ENCODE measurements at regions not wholly inside any gene's neighbourhood (a gene's known extent, or its start where the extent isn't known, plus 50 kb on each side); places are given as distances from the start of the nearest gene placed in this dataset.

- no peak overlapping the region for H3K9ac ChIP-seq (ENCODE audit: low read length in 3 of 3)
These were observed 311.0 kb downstream of the THBS2 start for GRCh38 chr6:168942646-168943045.

DNA sequence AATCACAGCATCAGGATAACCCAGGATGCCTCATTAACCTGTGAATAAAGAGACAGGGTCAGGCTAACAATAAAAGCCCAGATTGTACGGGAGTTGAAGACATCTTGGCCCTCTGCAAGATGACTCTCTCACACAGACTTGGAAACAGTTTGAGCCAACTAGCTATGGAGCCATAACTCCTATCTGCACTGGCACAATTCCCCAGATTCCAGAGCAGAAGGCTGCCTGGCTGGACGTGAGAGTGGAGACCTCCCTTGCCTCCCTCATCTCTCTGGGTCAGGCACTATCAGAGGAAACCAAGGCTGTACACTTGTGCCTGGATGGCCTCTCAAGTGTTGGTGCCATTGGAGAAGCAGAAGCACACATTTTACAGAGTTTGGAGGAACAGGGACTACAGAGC is 312.6 kb downstream of the THBS2 start:
- Histone ChIP-seq H3K4me3 (ENCODE audit: low read length in 3 of 3) (no peak overlapping the region), H3K36me3 (ENCODE audit: control insufficient read depth in 2 of 3, insufficient read depth in 3 of 3, low read length in 3 of 3) (no peaks in the 10 kb centered on the region), H3K4me1 (ENCODE audit: control insufficient read depth in 2 of 3, insufficient read depth in 2 of 3, low read depth in 1 of 3, low read length in 3 of 3) (peaks cover 0 to 2% (median 0%) of the 10 kb centered on the region in 3 donors), H3K27ac (ENCODE audit: low read depth in 2 of 2, low read length in 2 of 2) (no peak overlapping the region), H3K27me3 (ENCODE audit: control insufficient read depth, insufficient read depth, low read length) (no peaks in the 10 kb centered on the region), H3K9me3 (ENCODE audit: control insufficient read depth in 2 of 3, insufficient read depth in 1 of 3, low read length in 3 of 3) (no peaks in the 10 kb centered on the region), H3K9ac (ENCODE audit: low read length in 3 of 3) (no peak overlapping the region)
- TF ChIP-seq CTCF (IDR thresholded peaks at IDR 0.05; ENCODE audit: borderline replicate concordance, extremely low read depth, insufficient read depth): no peak
- no peak for DNase-seq
- intact Hi-C loops (cut with DNase I): no loop called here
- FAIRE-seq: no peak

More at GRCh38 chr6:168942646-168943045, 311.0 kb downstream of the THBS2 start:
- no peaks in the 10 kb centered on the region for H3K9me3 ChIP-seq (ENCODE audit: control insufficient read depth in 2 of 3, insufficient read depth in 1 of 3, low read length in 3 of 3)
- no peak for DNase-seq
- no peak for TF ChIP-seq CTCF (IDR thresholded peaks at IDR 0.05; ENCODE audit: borderline replicate concordance, extremely low read depth, insufficient read depth)
- H3K27ac ChIP-seq (ENCODE audit: low read depth in 2 of 2, low read length in 2 of 2): no peak overlapping the region
- intact Hi-C loops (cut with DNase I): no loop called here
- H3K27me3 ChIP-seq (ENCODE audit: control insufficient read depth, insufficient read depth, low read length): no peaks in the 10 kb centered on the region
- H3K4me3 ChIP-seq (ENCODE audit: low read length in 3 of 3): no peak overlapping the region
- FAIRE-seq: no peak
- H3K36me3 ChIP-seq (ENCODE audit: control insufficient read depth in 2 of 3, insufficient read depth in 3 of 3, low read length in 3 of 3): no peaks in the 10 kb centered on the region
- peaks cover 0 to 2% (median 0%) of the 10 kb centered on the region in 3 donors for H3K4me1 ChIP-seq (ENCODE audit: control insufficient read depth in 2 of 3, insufficient read depth in 2 of 3, low read depth in 1 of 3, low read length in 3 of 3)

GRCh38 chr6:168939796-168940195 is 313.9 kb downstream of the THBS2 start:
- H3K4me3 ChIP-seq (ENCODE audit: low read length in 3 of 3): no peak overlapping the region
- H3K27me3 ChIP-seq (ENCODE audit: control insufficient read depth, insufficient read depth, low read length): no peaks in the 10 kb centered on the region
- H3K4me1 ChIP-seq (ENCODE audit: control insufficient read depth in 2 of 3, insufficient read depth in 2 of 3, low read depth in 1 of 3, low read length in 3 of 3): peaks cover 0 to 2% (median 0%) of the 10 kb centered on the region in 3 donors
- no peak for TF ChIP-seq CTCF (IDR thresholded peaks at IDR 0.05; ENCODE audit: borderline replicate concordance, extremely low read depth, insufficient read depth)
- H3K36me3 ChIP-seq (ENCODE audit: control insufficient read depth in 2 of 3, insufficient read depth in 3 of 3, low read length in 3 of 3): no peaks in the 10 kb centered on the region
- intact Hi-C loops (cut with DNase I): no loop called here
- H3K9ac ChIP-seq (ENCODE audit: low read length in 3 of 3): no peak overlapping the region
- H3K9me3 ChIP-seq (ENCODE audit: control insufficient read depth in 2 of 3, insufficient read depth in 1 of 3, low read length in 3 of 3): no peaks in the 10 kb centered on the region
- no peak for FAIRE-seq
- no peak overlapping the region for H3K27ac ChIP-seq (ENCODE audit: low read depth in 2 of 2, low read length in 2 of 2)
- no peak for DNase-seq

DNA sequence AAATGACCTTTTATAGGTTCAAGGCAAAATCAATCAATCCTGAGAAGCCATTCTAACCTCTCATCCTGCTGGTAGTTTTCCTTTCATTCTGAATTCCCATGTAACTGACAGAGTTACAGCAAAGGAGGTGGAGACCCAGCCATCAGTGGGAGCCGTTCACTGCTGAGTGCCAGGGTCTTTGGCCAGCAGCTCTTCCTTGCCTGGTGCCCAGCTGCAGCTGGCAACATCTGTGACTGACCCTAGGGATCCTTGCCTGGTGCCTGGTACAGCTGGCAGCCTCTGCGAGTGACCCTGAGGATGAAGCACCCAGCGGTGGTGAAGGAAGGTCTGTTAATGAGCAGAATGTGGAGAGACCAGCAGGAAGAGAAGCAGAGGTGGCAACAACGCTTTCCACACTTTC is 314.6 kb downstream of the THBS2 start:
- Histone ChIP-seq H3K36me3 (ENCODE audit: control insufficient read depth in 2 of 3, insufficient read depth in 3 of 3, low read length in 3 of 3) (no peaks in the 10 kb centered on the region), H3K27me3 (ENCODE audit: control insufficient read depth, insufficient read depth, low read length) (no peaks in the 10 kb centered on the region), H3K4me3 (ENCODE audit: low read length in 3 of 3) (no peak overlapping the region), H3K27ac (ENCODE audit: low read depth in 2 of 2, low read length in 2 of 2) (no peak overlapping the region), H3K9ac (ENCODE audit: low read length in 3 of 3) (no peak overlapping the region), H3K4me1 (ENCODE audit: control insufficient read depth in 2 of 3, insufficient read depth in 2 of 3, low read depth in 1 of 3, low read length in 3 of 3) (peaks cover 0 to 2% (median 0%) of the 10 kb centered on the region in 3 donors), H3K9me3 (ENCODE audit: control insufficient read depth in 2 of 3, insufficient read depth in 1 of 3, low read length in 3 of 3) (no peaks in the 10 kb centered on the region)
- no peak for TF ChIP-seq CTCF (IDR thresholded peaks at IDR 0.05; ENCODE audit: borderline replicate concordance, extremely low read depth, insufficient read depth)
- no peak for FAIRE-seq
- intact Hi-C loops (cut with DNase I): no loop called here
- no peak for DNase-seq
